GM12864 (cell line): ENCODE measurements at regions not wholly inside any gene's neighbourhood (a gene's known extent, or its start where the extent isn't known, plus 50 kb on each side); places are given as distances from the start of the nearest gene placed in this dataset.

Source experiments
- DNase-seq: peaks from one replicate; pipeline ENCODE4 v3.0.0-alpha.2; 2011; ENCODE audit warnings: low read depth
- H3K4me3 ChIP-seq: 2 replicates; pipeline ENCODE4 v1.5.1; 2011; ENCODE audit warnings: mild to moderate bottlenecking, low read depth, low read length, control low read depth
- CTCF ChIP-seq: IDR thresholded peaks from 2 replicates; pipeline ENCODE4 v1.5.1; 2011; ENCODE audit warnings: low read depth, mild to moderate bottlenecking, moderate library complexity, low read length, control low read depth, inconsistent platforms; ENCODE audit errors: missing control alignments

GRCh38 chr10:117464176-117464575, 78.4 kb upstream of the EMX2 start:
- no peak for TF ChIP-seq CTCF
- H3K4me3 ChIP-seq, result no peak overlapping the region
- no peak for DNase-seq

- no peak for TF ChIP-seq CTCF
- no peak overlapping the region for H3K4me3 ChIP-seq
- DNase-seq, result no peak
These were observed 79.0 kb upstream of the EMX2 start for GRCh38 chr10:117463545-117463920.

- no peak overlapping the region for H3K4me3 ChIP-seq
- DNase-seq, result no peak
- no peak for TF ChIP-seq CTCF
These were observed 79.6 kb upstream of the EMX2 start for GRCh38 chr10:117462816-117463544.

GRCh38 chr10:117462424-117462792, 80.1 kb upstream of the EMX2 start:
- no peak for DNase-seq

GRCh38 chr10:117461766-117462423, 80.7 kb upstream of the EMX2 start:
- H3K4me3 ChIP-seq, result no peak overlapping the region
- DNase-seq, result no peak
- no peak for TF ChIP-seq CTCF

More at GRCh38 chr10:117462424-117462792, 80.1 kb upstream of the EMX2 start:
- no peak overlapping the region for H3K4me3 ChIP-seq
- TF ChIP-seq CTCF, result no peak

GRCh38 chr10:117460846-117461765, 81.4 kb upstream of the EMX2 start:
- H3K4me3 ChIP-seq, result no peak overlapping the region
- DNase-seq, result no peak
- no peak for TF ChIP-seq CTCF
